ENCODE measurements at regions not wholly inside any gene's neighbourhood (a gene's known extent, or its start where the extent isn't known, plus 50 kb on each side); places are given as distances from the start of the nearest gene placed in this dataset.

DNA sequence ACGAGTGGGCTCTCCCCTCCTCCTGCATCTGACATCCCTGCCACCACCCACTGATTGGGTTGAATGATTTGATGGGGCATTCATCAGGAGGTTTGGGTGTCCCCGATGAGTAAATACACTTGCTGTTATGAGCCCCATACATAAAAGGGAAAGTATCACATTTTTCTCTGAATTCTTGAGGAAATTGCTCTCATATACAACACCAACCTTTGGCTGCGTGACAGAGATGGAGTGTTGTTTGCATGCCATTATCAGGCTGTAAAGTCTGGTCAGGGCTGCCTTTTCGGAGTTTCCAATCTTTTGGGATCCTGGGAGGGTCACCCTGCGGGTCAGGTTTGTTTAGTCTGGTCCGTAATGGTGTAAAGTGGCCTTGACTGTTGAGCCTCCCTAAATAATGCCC, 227.9 kb upstream of the SPRED2 start:
- Histone ChIP-seq H3K36me3 (ENCODE audit: control insufficient read depth, insufficient read depth, low read length) (no peaks in the 10 kb centered on the region), H3K27me3 (ENCODE audit: control insufficient read depth, insufficient read depth, low read length) (no peaks in the 10 kb centered on the region), H3K4me3 (ENCODE audit: low read depth, low read length) (no peak overlapping the region)
- no peak for DNase-seq (ENCODE audit: low read depth)
- TF ChIP-seq, protein P1, sequence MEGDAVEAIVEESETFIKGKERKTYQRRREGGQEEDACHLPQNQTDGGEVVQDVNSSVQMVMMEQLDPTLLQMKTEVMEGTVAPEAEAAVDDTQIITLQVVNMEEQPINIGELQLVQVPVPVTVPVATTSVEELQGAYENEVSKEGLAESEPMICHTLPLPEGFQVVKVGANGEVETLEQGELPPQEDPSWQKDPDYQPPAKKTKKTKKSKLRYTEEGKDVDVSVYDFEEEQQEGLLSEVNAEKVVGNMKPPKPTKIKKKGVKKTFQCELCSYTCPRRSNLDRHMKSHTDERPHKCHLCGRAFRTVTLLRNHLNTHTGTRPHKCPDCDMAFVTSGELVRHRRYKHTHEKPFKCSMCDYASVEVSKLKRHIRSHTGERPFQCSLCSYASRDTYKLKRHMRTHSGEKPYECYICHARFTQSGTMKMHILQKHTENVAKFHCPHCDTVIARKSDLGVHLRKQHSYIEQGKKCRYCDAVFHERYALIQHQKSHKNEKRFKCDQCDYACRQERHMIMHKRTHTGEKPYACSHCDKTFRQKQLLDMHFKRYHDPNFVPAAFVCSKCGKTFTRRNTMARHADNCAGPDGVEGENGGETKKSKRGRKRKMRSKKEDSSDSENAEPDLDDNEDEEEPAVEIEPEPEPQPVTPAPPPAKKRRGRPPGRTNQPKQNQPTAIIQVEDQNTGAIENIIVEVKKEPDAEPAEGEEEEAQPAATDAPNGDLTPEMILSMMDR (IDR thresholded peaks at IDR 0.05; ENCODE audit: insufficient read depth, low read length, poor library complexity, severe bottlenecking): no peak

DNA sequence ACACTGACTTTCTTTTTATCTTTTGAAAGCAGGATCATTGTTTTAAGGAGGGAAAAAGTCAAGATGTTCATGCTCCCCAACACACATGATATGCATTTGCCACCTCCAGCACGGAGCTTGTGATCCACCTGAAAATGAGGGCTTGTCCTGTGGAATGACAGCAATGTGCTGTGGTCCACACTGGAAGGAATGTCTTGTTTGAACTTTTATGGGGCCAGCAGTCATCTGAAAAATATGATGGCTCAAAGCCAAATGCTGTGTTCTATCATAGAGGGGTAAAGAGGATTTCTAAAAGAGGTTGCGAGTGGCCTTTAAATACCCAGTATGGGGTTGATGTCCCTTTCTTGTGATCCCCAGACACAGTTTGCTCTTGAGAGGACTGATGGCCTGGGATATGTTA, 226.5 kb upstream of the SPRED2 start:
- peak; percentile 23 for DNase-seq (ENCODE audit: low read depth)
- H3K4me3 ChIP-seq (ENCODE audit: low read depth, low read length): no peak overlapping the region
- TF ChIP-seq, protein P1 (IDR thresholded peaks at IDR 0.05; ENCODE audit: insufficient read depth, low read length, poor library complexity, severe bottlenecking): no peak
- no peaks in the 10 kb centered on the region for H3K27me3 ChIP-seq (ENCODE audit: control insufficient read depth, insufficient read depth, low read length)
- no peaks in the 10 kb centered on the region for H3K36me3 ChIP-seq (ENCODE audit: control insufficient read depth, insufficient read depth, low read length)

DNA sequence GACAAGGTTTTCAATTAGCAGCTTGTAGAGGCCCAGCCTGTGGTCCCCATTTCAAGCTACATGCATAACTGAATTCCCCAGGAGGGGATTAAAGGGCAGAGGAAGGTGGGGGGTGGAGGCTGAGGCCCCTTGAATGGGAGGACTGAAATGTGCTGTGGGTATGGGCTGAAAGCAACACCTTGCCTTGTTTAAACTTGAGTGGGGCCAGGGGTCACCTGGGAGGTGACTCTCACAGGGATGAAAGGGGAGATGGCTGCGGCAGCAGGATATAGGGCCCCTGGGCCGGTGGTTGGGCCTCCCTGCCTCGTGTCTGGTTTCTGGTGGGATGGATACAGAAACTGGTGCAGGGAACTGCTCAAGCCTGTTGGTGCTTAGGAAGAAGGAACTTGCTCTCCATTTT, 225.9 kb upstream of the SPRED2 start:
- H3K27me3 ChIP-seq (ENCODE audit: control insufficient read depth, insufficient read depth, low read length): no peaks in the 10 kb centered on the region
- TF ChIP-seq, protein P1 (IDR thresholded peaks at IDR 0.05; ENCODE audit: insufficient read depth, low read length, poor library complexity, severe bottlenecking): no peak
- no peaks in the 10 kb centered on the region for H3K36me3 ChIP-seq (ENCODE audit: control insufficient read depth, insufficient read depth, low read length)
- H3K4me3 ChIP-seq (ENCODE audit: low read depth, low read length): no peak overlapping the region
- no peak for DNase-seq (ENCODE audit: low read depth)

DNA sequence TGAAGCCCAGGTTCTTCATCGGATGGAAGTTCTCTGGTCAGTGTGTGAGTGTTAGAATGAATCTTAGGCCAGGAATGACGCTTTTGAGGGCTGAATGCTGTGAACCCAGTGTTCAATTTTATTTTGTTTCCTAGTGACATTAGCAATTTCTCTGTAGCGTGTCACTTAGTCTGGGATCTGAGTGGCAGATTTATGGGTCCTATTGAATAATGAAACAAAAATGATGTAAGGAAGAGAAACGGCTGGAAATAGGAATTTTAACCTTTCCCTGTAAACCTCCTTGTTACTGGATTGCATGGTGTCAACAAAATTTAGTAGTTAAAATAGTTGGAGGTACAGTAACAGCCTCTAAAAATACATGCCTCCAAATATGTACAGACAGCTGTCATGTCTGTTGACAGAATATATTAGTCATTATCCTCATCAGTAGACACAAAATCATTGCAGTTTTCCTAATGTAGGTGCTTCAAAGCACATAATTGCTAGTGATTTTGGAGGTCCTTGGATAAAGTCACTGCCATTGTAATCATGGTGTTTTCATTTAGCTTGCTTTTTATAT, 223.8 kb upstream of the SPRED2 start:
- no peaks in the 10 kb centered on the region for H3K27me3 ChIP-seq (ENCODE audit: control insufficient read depth, insufficient read depth, low read length)
- no peaks in the 10 kb centered on the region for H3K36me3 ChIP-seq (ENCODE audit: control insufficient read depth, insufficient read depth, low read length)
- TF ChIP-seq, protein P1 (IDR thresholded peaks at IDR 0.05; ENCODE audit: insufficient read depth, low read length, poor library complexity, severe bottlenecking): no peak
- no peak for DNase-seq (ENCODE audit: low read depth)
- no peak overlapping the region for H3K4me3 ChIP-seq (ENCODE audit: low read depth, low read length)

DNA sequence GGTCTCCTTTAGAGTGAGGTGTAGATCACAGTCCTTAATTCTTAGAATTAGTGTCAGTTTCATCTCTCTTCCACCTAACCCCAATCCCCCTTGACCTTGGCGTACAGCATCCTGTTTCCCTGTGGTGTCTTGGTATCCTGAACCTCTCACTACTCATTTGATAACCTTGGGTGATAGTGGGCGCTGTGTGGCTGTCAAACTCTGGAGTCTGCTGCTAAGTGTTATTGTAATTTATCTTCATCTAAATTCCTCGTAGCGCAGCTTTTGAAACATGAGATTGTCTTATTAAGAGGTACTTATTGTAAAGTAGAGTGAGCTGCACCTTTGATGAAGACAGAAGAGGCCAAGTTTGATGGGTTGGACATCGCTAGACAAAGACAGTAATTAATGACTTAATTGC, 222.6 kb upstream of the SPRED2 start:
- no peak for DNase-seq (ENCODE audit: low read depth)
- no peaks in the 10 kb centered on the region for H3K27me3 ChIP-seq (ENCODE audit: control insufficient read depth, insufficient read depth, low read length)
- TF ChIP-seq, protein P1 (IDR thresholded peaks at IDR 0.05; ENCODE audit: insufficient read depth, low read length, poor library complexity, severe bottlenecking): no peak
- no peak overlapping the region for H3K4me3 ChIP-seq (ENCODE audit: low read depth, low read length)
- H3K36me3 ChIP-seq (ENCODE audit: control insufficient read depth, insufficient read depth, low read length): no peaks in the 10 kb centered on the region

DNA sequence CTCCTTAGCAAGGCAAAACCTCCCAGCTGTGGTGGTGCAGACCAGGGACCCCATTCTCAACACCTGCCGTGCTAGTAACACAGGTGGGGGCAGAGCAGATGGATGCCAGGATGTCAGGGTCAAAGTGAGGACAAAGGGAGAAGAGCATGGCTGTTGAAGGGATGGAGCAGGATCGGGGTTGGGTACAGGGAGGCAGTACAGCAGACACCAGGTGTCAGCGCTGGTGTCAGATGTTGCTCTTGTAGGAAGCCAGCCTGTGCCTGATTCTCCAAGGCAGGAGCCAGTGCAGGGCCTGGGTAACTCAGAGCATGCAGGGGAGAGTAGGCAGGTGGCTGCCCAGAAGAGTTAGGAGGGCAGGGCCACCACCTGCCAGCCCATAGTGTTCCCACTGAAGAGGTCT, 222.1 kb upstream of the SPRED2 start:
- TF ChIP-seq, protein P1 (IDR thresholded peaks at IDR 0.05; ENCODE audit: insufficient read depth, low read length, poor library complexity, severe bottlenecking): no peak
- no peak for DNase-seq (ENCODE audit: low read depth)
- Histone ChIP-seq H3K4me3 (ENCODE audit: low read depth, low read length) (no peak overlapping the region), H3K36me3 (ENCODE audit: control insufficient read depth, insufficient read depth, low read length) (no peaks in the 10 kb centered on the region), H3K27me3 (ENCODE audit: control insufficient read depth, insufficient read depth, low read length) (no peaks in the 10 kb centered on the region)

All from kidney epithelial cell (primary cell).